A673 (cell line): ENCODE measurements at regions not wholly inside any gene's neighbourhood (a gene's known extent, or its start where the extent isn't known, plus 50 kb on each side); places are given as distances from the start of the nearest gene placed in this dataset.

Experiments
- EZH2 ChIP-seq: fragments of 200-600 bp; sonication (generic); IDR thresholded peaks from 2 replicates; pipeline ENCODE4 v1.6.1; 2017; ENCODE audit warnings: borderline replicate concordance, low read depth, mild to moderate bottlenecking, mixed read lengths, antibody characterized with exemption, low read length; ENCODE audit not compliant: poor library complexity, severe bottlenecking
- TF ChIP-seq, protein P1 (sequence below): fragments of 300-800, 200-600 bp; sonication (generic); conservative IDR thresholded peaks from 2 replicates; pipeline ENCODE4 v1.5.1; 2017; ENCODE audit warnings: low read depth, mild to moderate bottlenecking, antibody characterized with exemption, low read length, moderate library complexity, mixed read lengths

DNA sequence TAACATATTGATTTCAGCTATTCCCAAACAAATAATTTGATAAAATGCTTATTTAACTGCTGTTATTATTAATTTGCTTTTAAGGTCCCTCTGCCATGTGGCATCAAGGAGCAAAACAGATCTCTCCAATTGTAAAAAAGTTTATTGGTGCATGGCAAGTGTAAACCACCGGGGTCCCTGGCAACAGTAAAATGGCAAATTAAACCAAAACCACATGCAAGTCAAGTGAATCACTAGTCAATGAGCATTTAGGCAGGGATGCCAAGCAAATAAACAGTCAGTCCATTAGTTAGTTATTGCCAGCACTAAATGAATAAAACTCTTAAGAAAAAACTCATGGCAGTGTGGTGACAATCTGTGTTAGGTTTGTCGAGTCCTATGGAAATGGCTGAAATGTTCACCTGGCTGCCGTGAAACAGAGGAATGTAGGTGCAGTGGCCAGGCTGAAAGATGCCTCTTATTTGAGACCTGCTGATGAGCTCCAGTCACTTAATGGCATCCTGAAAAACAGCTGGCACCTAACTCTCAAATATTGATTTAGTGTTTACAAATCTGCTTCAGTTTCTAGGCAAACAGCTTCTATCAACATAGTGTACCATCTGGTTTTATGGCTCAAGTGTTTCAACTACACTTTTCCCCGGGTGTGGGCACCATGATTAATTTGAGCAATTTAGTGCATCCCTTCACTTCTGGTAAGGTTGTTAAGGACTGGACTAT, 296.5 kb upstream of the ITGA1 start:
- no peak for TF ChIP-seq EZH2
- TF ChIP-seq, protein P1, sequence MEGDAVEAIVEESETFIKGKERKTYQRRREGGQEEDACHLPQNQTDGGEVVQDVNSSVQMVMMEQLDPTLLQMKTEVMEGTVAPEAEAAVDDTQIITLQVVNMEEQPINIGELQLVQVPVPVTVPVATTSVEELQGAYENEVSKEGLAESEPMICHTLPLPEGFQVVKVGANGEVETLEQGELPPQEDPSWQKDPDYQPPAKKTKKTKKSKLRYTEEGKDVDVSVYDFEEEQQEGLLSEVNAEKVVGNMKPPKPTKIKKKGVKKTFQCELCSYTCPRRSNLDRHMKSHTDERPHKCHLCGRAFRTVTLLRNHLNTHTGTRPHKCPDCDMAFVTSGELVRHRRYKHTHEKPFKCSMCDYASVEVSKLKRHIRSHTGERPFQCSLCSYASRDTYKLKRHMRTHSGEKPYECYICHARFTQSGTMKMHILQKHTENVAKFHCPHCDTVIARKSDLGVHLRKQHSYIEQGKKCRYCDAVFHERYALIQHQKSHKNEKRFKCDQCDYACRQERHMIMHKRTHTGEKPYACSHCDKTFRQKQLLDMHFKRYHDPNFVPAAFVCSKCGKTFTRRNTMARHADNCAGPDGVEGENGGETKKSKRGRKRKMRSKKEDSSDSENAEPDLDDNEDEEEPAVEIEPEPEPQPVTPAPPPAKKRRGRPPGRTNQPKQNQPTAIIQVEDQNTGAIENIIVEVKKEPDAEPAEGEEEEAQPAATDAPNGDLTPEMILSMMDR = no peak
